Mesenchymal stem cell (in vitro differentiated cells and primary cell): ENCODE measurements at regions not wholly inside any gene's neighbourhood (a gene's known extent, or its start where the extent isn't known, plus 50 kb on each side); places are given as distances from the start of the nearest gene placed in this dataset.

Source experiments
- DNase-seq: peaks from one replicate; pipeline ENCODE4 v3.0.0-alpha.2; 2013
- H2AFZ ChIP-seq: one replicate; pipeline ENCODE4 v1.6.1; 2013; ENCODE audit warnings: low read depth, mild to moderate bottlenecking, control low read depth, inconsistent platforms, low read length, moderate library complexity
- H2AK5ac ChIP-seq: 2 replicates; pipeline ENCODE4 v1.6.1; 2013; ENCODE audit warnings: low read length, moderate library complexity, mild to moderate bottlenecking, inconsistent platforms; ENCODE audit not compliant: severe bottlenecking
- H2BK120ac ChIP-seq: one replicate; pipeline ENCODE4 v1.6.1; 2013; ENCODE audit warnings: low read depth, mild to moderate bottlenecking, inconsistent platforms, low read length, moderate library complexity
- H2BK12ac ChIP-seq, 2 experiments: one replicate each; pipeline ENCODE4 v1.6.1; 2013; ENCODE audit warnings: inconsistent platforms in 2 of 2, low read length in 2 of 2, mild to moderate bottlenecking in 2 of 2, moderate library complexity in 2 of 2, control low read depth in 1 of 2
- H2BK15ac ChIP-seq: one replicate; pipeline ENCODE4 v1.6.1; 2013; ENCODE audit warnings: mild to moderate bottlenecking, low read depth, inconsistent platforms; ENCODE audit not compliant: poor library complexity, severe bottlenecking
- H2BK5ac ChIP-seq: 2 replicates; pipeline ENCODE4 v1.6.1; 2013; ENCODE audit warnings: low read depth, mild to moderate bottlenecking, low read length, control low read depth, inconsistent platforms; ENCODE audit not compliant: poor library complexity, severe bottlenecking
- H3K14ac ChIP-seq, 2 experiments: one replicate each; pipeline ENCODE4 v1.6.1; 2013; ENCODE audit warnings: inconsistent platforms in 2 of 2, low read length in 2 of 2, control low read depth in 1 of 2, mild to moderate bottlenecking in 1 of 2, moderate library complexity in 1 of 2
- H3K18ac ChIP-seq, 2 experiments: one replicate each; pipeline ENCODE4 v1.6.1; 2013; ENCODE audit warnings: inconsistent platforms in 2 of 2, low read length in 2 of 2, control low read depth in 1 of 2, low read depth in 1 of 2, mild to moderate bottlenecking in 1 of 2
- H3K23ac ChIP-seq, 2 experiments: one replicate each; pipeline ENCODE4 v1.6.1; 2013; ENCODE audit warnings: inconsistent platforms in 2 of 2, low read length in 2 of 2, mild to moderate bottlenecking in 2 of 2, moderate library complexity in 2 of 2, control low read depth in 1 of 2
- H3K27ac ChIP-seq: 2 replicates; pipeline ENCODE4 v1.5.1; 2013; ENCODE audit warnings: mild to moderate bottlenecking, moderate library complexity, low read length, control low read depth, inconsistent platforms; ENCODE audit not compliant: poor library complexity, severe bottlenecking
- H3K27me3 ChIP-seq, 2 experiments: 2 replicates each; pipeline versions ENCODE4 v1.6.1 to v1.7.0; 2013; ENCODE audit warnings: low read length in 2 of 2, mild to moderate bottlenecking in 2 of 2, moderate library complexity in 2 of 2, control low read depth in 1 of 2, inconsistent platforms in 1 of 2; ENCODE audit not compliant: control insufficient read depth in 1 of 2, insufficient read depth in 1 of 2
- H3K36me3 ChIP-seq, 2 experiments: 2 replicates each; pipeline versions ENCODE4 v1.6.1 to v1.7.0; 2013; ENCODE audit warnings: low read length in 2 of 2, control low read depth in 1 of 2, inconsistent platforms in 1 of 2, low read depth in 1 of 2, mild to moderate bottlenecking in 1 of 2; ENCODE audit not compliant: insufficient read depth in 2 of 2, control insufficient read depth in 1 of 2
- H3K4ac ChIP-seq, 2 experiments: one replicate each; pipeline ENCODE4 v1.6.1; 2013; ENCODE audit warnings: inconsistent platforms in 2 of 2, low read length in 2 of 2, mild to moderate bottlenecking in 2 of 2, moderate library complexity in 2 of 2, control low read depth in 1 of 2, low read depth in 1 of 2
- H3K4me1 ChIP-seq: 2 replicates; pipeline ENCODE4 v1.6.1; 2013; ENCODE audit warnings: low read depth, low read length, control low read depth; ENCODE audit not compliant: control insufficient read depth, insufficient read depth
- H3K4me2 ChIP-seq: 2 replicates; pipeline ENCODE4 v1.6.1; 2013; ENCODE audit warnings: low read length, mild to moderate bottlenecking, inconsistent platforms; ENCODE audit not compliant: poor library complexity, severe bottlenecking
- H3K4me3 ChIP-seq, 2 experiments: 2 replicates each; pipeline versions ENCODE4 v1.5.1 to v1.7.0; 2013; ENCODE audit warnings: low read length in 2 of 2, mild to moderate bottlenecking in 2 of 2, control low read depth in 1 of 2, low read depth in 1 of 2; ENCODE audit not compliant: insufficient read depth in 1 of 2
- H3K79me1 ChIP-seq: replicated peaks from 2 replicates; pipeline ENCODE4 v1.6.1; 2013; ENCODE audit warnings: mild to moderate bottlenecking, control low read depth, low read length, inconsistent platforms; ENCODE audit not compliant: poor library complexity, severe bottlenecking
- H3K9ac ChIP-seq: 2 replicates; pipeline ENCODE4 v1.7.0; 2013; ENCODE audit warnings: mild to moderate bottlenecking, low read length, moderate library complexity
- H3K9me3 ChIP-seq: 2 replicates; pipeline ENCODE4 v1.7.0; 2013; ENCODE audit warnings: mild to moderate bottlenecking, low read length; ENCODE audit not compliant: control insufficient read depth
- H4K8ac ChIP-seq: one replicate; pipeline ENCODE4 v1.6.1; 2013; ENCODE audit warnings: inconsistent platforms, mild to moderate bottlenecking, low read length, moderate library complexity
- H4K91ac ChIP-seq: one replicate; pipeline ENCODE4 v1.6.1; 2013; ENCODE audit warnings: mild to moderate bottlenecking, low read length, inconsistent platforms
- WGBS: methylation state at CpG from one replicate; pipeline ENCODE4 v1.1.7; 2013; ENCODE audit warnings: mixed read lengths; 5-methylcytosine and 5-hydroxymethylcytosine counted together

- Histone ChIP-seq H3K4me2 (no peak overlapping the region), H2BK15ac (no peak overlapping the region), H3K27ac (no peak overlapping the region), H3K23ac (no peak overlapping the region), H3K4me1 (no peaks in the 10 kb centered on the region), H3K79me1 (no peaks in the 10 kb centered on the region), H2BK120ac (no peak overlapping the region), H2AFZ (no peak overlapping the region), H4K91ac (no peak overlapping the region), H3K9me3 (no peaks in the 10 kb centered on the region), H4K8ac (no peak overlapping the region), H2BK5ac (no peak overlapping the region), H3K4ac (no peak overlapping the region), H3K4me3 (no peak overlapping the region), H3K14ac (no peak overlapping the region), H3K27me3 (peaks cover 0 to 9% of the 10 kb centered on the region in 2 experiments), H2AK5ac (no peak overlapping the region), H3K18ac (no peak overlapping the region), H2BK12ac (no peak overlapping the region), H3K9ac (no peak overlapping the region), H3K36me3 (no peaks in the 10 kb centered on the region)
- DNase-seq, result no peak
Measured at GRCh38 chrX:124240422-124240821, 92.0 kb upstream of the TEX13D start.

GRCh38 chrX:124242131-124242530 lies 90.3 kb upstream of the TEX13D start:
- Histone ChIP-seq H3K9me3 (no peaks in the 10 kb centered on the region), H3K4me2 (no peak overlapping the region), H2BK12ac (no peak overlapping the region), H3K36me3 (no peaks in the 10 kb centered on the region), H4K8ac (no peak overlapping the region), H3K27me3 (peaks cover 0 to 9% of the 10 kb centered on the region in 2 experiments), H2BK120ac (no peak overlapping the region), H4K91ac (no peak overlapping the region), H3K23ac (no peak overlapping the region), H3K4me3 (no peak overlapping the region), H2BK5ac (no peak overlapping the region), H2BK15ac (no peak overlapping the region), H3K18ac (no peak overlapping the region), H3K9ac (no peak overlapping the region), H2AK5ac (no peak overlapping the region), H3K4me1 (no peaks in the 10 kb centered on the region), H3K14ac (no peak overlapping the region), H2AFZ (no peak overlapping the region), H3K4ac (no peak overlapping the region), H3K79me1 (no peaks in the 10 kb centered on the region), H3K27ac (no peak overlapping the region)
- DNase-seq, result no peak
- WGBS, result 74% methylated on average over 4 of the region's 5 CpGs

GRCh38 chrX:124249345-124249744 lies 83.1 kb upstream of the TEX13D start:
- Histone ChIP-seq H2BK15ac (no peak overlapping the region), H2BK120ac (no peak overlapping the region), H3K9ac (no peak overlapping the region), H3K4me2 (no peak overlapping the region), H2BK12ac (no peak overlapping the region), H3K9me3 (peaks cover 3% of the 10 kb centered on the region), H3K4me3 (no peak overlapping the region), H3K79me1 (no peaks in the 10 kb centered on the region), H2BK5ac (no peak overlapping the region), H2AK5ac (no peak overlapping the region), H4K91ac (no peak overlapping the region), H3K36me3 (no peaks in the 10 kb centered on the region), H3K27me3 (no peaks in the 10 kb centered on the region), H3K14ac (no peak overlapping the region), H3K18ac (no peak overlapping the region), H4K8ac (no peak overlapping the region), H2AFZ (no peak overlapping the region), H3K4ac (no peak overlapping the region), H3K4me1 (no peaks in the 10 kb centered on the region), H3K27ac (no peak overlapping the region), H3K23ac (no peak overlapping the region)
- no peak for DNase-seq
- no CpG with 5 or more reads among the region's 1 CpG for WGBS

- no peak for DNase-seq
- Histone ChIP-seq H3K9me3 (peaks cover 3% of the 10 kb centered on the region), H3K36me3 (no peaks in the 10 kb centered on the region), H3K27ac (no peak overlapping the region), H3K79me1 (no peaks in the 10 kb centered on the region), H2BK120ac (no peak overlapping the region), H2AFZ (no peak overlapping the region), H3K23ac (no peak overlapping the region), H3K27me3 (no peaks in the 10 kb centered on the region), H2BK15ac (no peak overlapping the region), H2AK5ac (no peak overlapping the region), H3K18ac (no peak overlapping the region), H3K4me2 (no peak overlapping the region), H3K4ac (no peak overlapping the region), H2BK5ac (no peak overlapping the region), H3K9ac (no peak overlapping the region), H3K4me3 (no peak overlapping the region), H2BK12ac (no peak overlapping the region), H4K8ac (no peak overlapping the region), H3K4me1 (no peaks in the 10 kb centered on the region), H4K91ac (no peak overlapping the region), H3K14ac (no peak overlapping the region)
Measured at GRCh38 chrX:124250835-124251437, 81.5 kb upstream of the TEX13D start.
